ENCODE measurements at regions not wholly inside any gene's neighbourhood (a gene's known extent, or its start where the extent isn't known, plus 50 kb on each side); places are given as distances from the start of the nearest gene placed in this dataset.
"Not testable (repeated sequence)": the region's sequence is repeated elsewhere in the genome, so short reads cannot be mapped to it uniquely, and the experiment has no call there.

- DNase-seq: no peak
These were observed 288.3 kb upstream of the AMIGO2 start for GRCh38 chr12:47367912-47368537.

GRCh38 chr12:47366579-47366978 lies 286.8 kb upstream of the AMIGO2 start:
- no peak for DNase-seq

- DNase-seq: no peak
These were observed 286.4 kb upstream of the AMIGO2 start for GRCh38 chr12:47366157-47366556.

GRCh38 chr12:47365443-47366076 lies 285.8 kb upstream of the AMIGO2 start:
- DNase-seq: not testable (repeated sequence)

- no peak for DNase-seq
These were observed 284.5 kb upstream of the AMIGO2 start for GRCh38 chr12:47364261-47364660.

- DNase-seq: no peak
These were observed 282.5 kb upstream of the AMIGO2 start for GRCh38 chr12:47362126-47362705.

GRCh38 chr12:47361389-47362021 lies 281.7 kb upstream of the AMIGO2 start:
- peak; percentile 60 for DNase-seq

GRCh38 chr12:47360771-47361388 lies 281.1 kb upstream of the AMIGO2 start:
- peak; percentile 68 for DNase-seq

GRCh38 chr12:47360093-47360480 lies 280.3 kb upstream of the AMIGO2 start:
- DNase-seq: no peak

GRCh38 chr12:47359310-47360092 lies 279.7 kb upstream of the AMIGO2 start:
- DNase-seq: no peak

GRCh38 chr12:47357006-47357405 lies 277.2 kb upstream of the AMIGO2 start:
- not testable (repeated sequence) for DNase-seq

GRCh38 chr12:47356129-47356700 lies 276.5 kb upstream of the AMIGO2 start:
- DNase-seq: peak; percentile 36

- no peak for DNase-seq
These were observed 273.7 kb upstream of the AMIGO2 start for GRCh38 chr12:47353508-47353907.

GRCh38 chr12:47352067-47352466 lies 272.3 kb upstream of the AMIGO2 start:
- DNase-seq: no peak

- DNase-seq: no peak
These were observed 271.8 kb upstream of the AMIGO2 start for GRCh38 chr12:47351526-47351925.

- DNase-seq: no peak
These were observed 270.3 kb upstream of the AMIGO2 start for GRCh38 chr12:47350062-47350408.

GRCh38 chr12:47349137-47350061 lies 269.6 kb upstream of the AMIGO2 start:
- DNase-seq: no peak

GRCh38 chr12:47348206-47348605 lies 268.4 kb upstream of the AMIGO2 start:
- no peak for DNase-seq

- no peak for DNase-seq
These were observed 266.7 kb upstream of the AMIGO2 start for GRCh38 chr12:47346251-47347019.
